ENCODE measurements at regions not wholly inside any gene's neighbourhood (a gene's known extent, or its start where the extent isn't known, plus 50 kb on each side); places are given as distances from the start of the nearest gene placed in this dataset.

DNA sequence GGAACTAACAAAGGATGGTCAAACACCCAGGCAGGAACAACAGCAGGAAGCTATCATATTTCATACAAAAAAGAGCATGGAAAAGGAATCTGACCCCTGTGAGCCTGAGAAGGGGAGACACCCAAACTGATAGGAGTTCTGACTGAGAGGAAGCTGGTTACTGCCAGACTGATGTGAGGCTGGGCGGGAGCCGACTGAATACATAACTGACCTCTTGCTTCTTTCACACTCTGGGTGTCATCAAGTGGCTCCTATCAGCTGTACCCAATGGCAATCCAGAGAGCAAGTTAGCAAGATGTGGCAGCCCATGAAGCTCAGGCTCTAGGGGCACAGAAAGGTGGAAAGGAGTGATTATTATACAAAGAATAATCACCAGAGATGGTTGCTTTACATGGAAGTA is 795.1 kb upstream of the HS3ST5 start:
- Histone ChIP-seq H3K14ac (ENCODE audit: insufficient read length) (no peak overlapping the region), H3K4me1 (replicated peaks in 1 of 4; ENCODE audit: control insufficient read depth in 3 of 4, insufficient read depth in 4 of 4, low read length in 3 of 4) (no peaks in the 10 kb centered on the region; a peak in 1 of 7 replicates), H3K23ac (ENCODE audit: insufficient read length) (no peak overlapping the region), H3K23me2 (ENCODE audit: low read depth, low read length) (no peaks in the 10 kb centered on the region), H2BK20ac (ENCODE audit: low read length) (no peak overlapping the region), H2BK15ac (ENCODE audit: low read length) (no peak overlapping the region), H3K79me1 (ENCODE audit: low read depth, low read length) (no peaks in the 10 kb centered on the region), H4K91ac (replicated peaks; ENCODE audit: insufficient read length, low read length) (no peak overlapping the region), H3K4ac (replicated peaks; ENCODE audit: insufficient read length, low read depth, low read length) (no peak overlapping the region), H2AK5ac (ENCODE audit: low read depth, low read length) (no peak overlapping the region), H4K8ac (ENCODE audit: extremely low read depth, insufficient read depth, low read length) (no peak overlapping the region), H3K4me3 (ENCODE audit: extremely low read depth in 1 of 4, insufficient read depth in 2 of 4, low read depth in 3 of 4, low read length in 4 of 4) (no peak overlapping the region), H3K4me2 (ENCODE audit: insufficient read depth in 1 of 2, low read depth in 2 of 2, low read length in 2 of 2) (no peak overlapping the region), H2BK120ac (replicated peaks; ENCODE audit: low read depth, low read length) (no peak overlapping the region), H3K27ac (ENCODE audit: low read depth, low read length) (no peak overlapping the region), H2BK12ac (ENCODE audit: low read depth, low read length) (no peak overlapping the region), H3K56ac (replicated peaks; ENCODE audit: insufficient read length, low read depth, low read length) (no peak overlapping the region), H3K9me3 (ENCODE audit: insufficient read depth in 2 of 2, low read depth in 1 of 2, low read length in 1 of 2) (no peaks in the 10 kb centered on the region), H3K18ac (ENCODE audit: extremely low read depth, low read length) (no peak overlapping the region), H2BK5ac (ENCODE audit: low read depth, low read length) (no peak overlapping the region), H3K79me2 (ENCODE audit: control insufficient read depth in 1 of 2, insufficient read depth in 2 of 2, low read length in 2 of 2) (no peaks in the 10 kb centered on the region), H3K36me3 (ENCODE audit: control insufficient read depth in 2 of 4, insufficient read depth in 4 of 4, low read length in 3 of 4) (no peaks in the 10 kb centered on the region), H4K20me1 (replicated peaks in 1 of 2; ENCODE audit: control insufficient read depth in 1 of 2, insufficient read depth in 2 of 2, low read length in 2 of 2) (no peaks in the 10 kb centered on the region), H3K27me3 (replicated peaks in 1 of 4; ENCODE audit: control insufficient read depth in 3 of 4, extremely low read depth in 1 of 4, insufficient read depth in 3 of 4, low read length in 3 of 4) (no peaks in the 10 kb centered on the region), H3K9ac (replicated peaks in 1 of 4; ENCODE audit: extremely low read depth in 1 of 4, low read depth in 3 of 4, low read length in 3 of 4) (no peak overlapping the region), H2AFZ (ENCODE audit: low read length) (peak overlapping the region; percentile 25; the same call in 1 of the 2 replicates), H4K5ac (ENCODE audit: insufficient read length, low read depth, low read length) (no peak overlapping the region)
- FAIRE-seq: no peak
- no peak for DNase-seq (ENCODE audit: low read depth in 1 of 2, low spot score in 2 of 2)
- 94% methylated on average over 2 of the region's 2 CpGs; no CpG with 5 or more reads in 1 of the 2 experiments for WGBS, 2 experiments (ENCODE audit: extremely low coverage in 1 of 2, insufficient coverage in 1 of 2, insufficient read length in 1 of 2, insufficient replicate concordance in 2 of 2, low coverage in 1 of 2, low lambda C conversion rate in 2 of 2, missing lambda C conversion rate in 1 of 2)
- TF ChIP-seq CBX8 (IDR thresholded peaks at IDR 0.05; ENCODE audit: borderline replicate concordance, low read depth, low read length): no peak
- no peak for TF ChIP-seq GABPA (IDR thresholded peaks at IDR 0.05; ENCODE audit: borderline replicate concordance, insufficient read depth, low read length)
- TF ChIP-seq RFX5 (IDR thresholded peaks at IDR 0.05; ENCODE audit: borderline replicate concordance, low read depth, low read length): no peak
- TF ChIP-seq KDM5A (IDR thresholded peaks at IDR 0.05; ENCODE audit: low read length): no peak
- no peak for TF ChIP-seq SIN3A (conservative IDR thresholded peaks at IDR 0.05 in 1 of 2, IDR thresholded peaks at IDR 0.05 in 1 of 2; ENCODE audit: low read depth in 1 of 2, low read length in 2 of 2)
- TF ChIP-seq, protein P1, sequence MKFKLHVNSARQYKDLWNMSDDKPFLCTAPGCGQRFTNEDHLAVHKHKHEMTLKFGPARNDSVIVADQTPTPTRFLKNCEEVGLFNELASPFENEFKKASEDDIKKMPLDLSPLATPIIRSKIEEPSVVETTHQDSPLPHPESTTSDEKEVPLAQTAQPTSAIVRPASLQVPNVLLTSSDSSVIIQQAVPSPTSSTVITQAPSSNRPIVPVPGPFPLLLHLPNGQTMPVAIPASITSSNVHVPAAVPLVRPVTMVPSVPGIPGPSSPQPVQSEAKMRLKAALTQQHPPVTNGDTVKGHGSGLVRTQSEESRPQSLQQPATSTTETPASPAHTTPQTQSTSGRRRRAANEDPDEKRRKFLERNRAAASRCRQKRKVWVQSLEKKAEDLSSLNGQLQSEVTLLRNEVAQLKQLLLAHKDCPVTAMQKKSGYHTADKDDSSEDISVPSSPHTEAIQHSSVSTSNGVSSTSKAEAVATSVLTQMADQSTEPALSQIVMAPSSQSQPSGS (IDR thresholded peaks at IDR 0.05; ENCODE audit: low read length): no peak
- ChIA-PET POLR2A (ENCODE audit: partially characterized antibody) (interaction anchor here (0.6 kb wide), 1 partner anchor 163 kb away, joined by 4 read pairs; no protein-coding TSS in a partner anchor), CTCF (ENCODE audit: partially characterized antibody) (no interaction called here)
